Fibroblast of pulmonary artery (primary cell): ENCODE measurements at regions not wholly inside any gene's neighbourhood (a gene's known extent, or its start where the extent isn't known, plus 50 kb on each side); places are given as distances from the start of the nearest gene placed in this dataset.
"Not testable (repeated sequence)": the region's sequence is repeated elsewhere in the genome, so short reads cannot be mapped to it uniquely, and the experiment has no call there.

Experiments
- DNase-seq: peaks from one replicate; pipeline ENCODE4 v3.0.0-alpha.2; 2010; ENCODE audit warnings: low read depth
- H3K4me3 ChIP-seq: replicated peaks from 2 replicates; pipeline ENCODE4 v1.5.1; 2011; ENCODE audit warnings: low read depth, mild to moderate bottlenecking, control low read depth, low read length, moderate library complexity
- TF ChIP-seq, protein P1 (sequence below): IDR thresholded peaks from 2 replicates; pipeline ENCODE4 v1.5.1; 2011; ENCODE audit warnings: mild to moderate bottlenecking, control low read depth, low read length, inconsistent platforms; ENCODE audit errors: missing control alignments

DNA sequence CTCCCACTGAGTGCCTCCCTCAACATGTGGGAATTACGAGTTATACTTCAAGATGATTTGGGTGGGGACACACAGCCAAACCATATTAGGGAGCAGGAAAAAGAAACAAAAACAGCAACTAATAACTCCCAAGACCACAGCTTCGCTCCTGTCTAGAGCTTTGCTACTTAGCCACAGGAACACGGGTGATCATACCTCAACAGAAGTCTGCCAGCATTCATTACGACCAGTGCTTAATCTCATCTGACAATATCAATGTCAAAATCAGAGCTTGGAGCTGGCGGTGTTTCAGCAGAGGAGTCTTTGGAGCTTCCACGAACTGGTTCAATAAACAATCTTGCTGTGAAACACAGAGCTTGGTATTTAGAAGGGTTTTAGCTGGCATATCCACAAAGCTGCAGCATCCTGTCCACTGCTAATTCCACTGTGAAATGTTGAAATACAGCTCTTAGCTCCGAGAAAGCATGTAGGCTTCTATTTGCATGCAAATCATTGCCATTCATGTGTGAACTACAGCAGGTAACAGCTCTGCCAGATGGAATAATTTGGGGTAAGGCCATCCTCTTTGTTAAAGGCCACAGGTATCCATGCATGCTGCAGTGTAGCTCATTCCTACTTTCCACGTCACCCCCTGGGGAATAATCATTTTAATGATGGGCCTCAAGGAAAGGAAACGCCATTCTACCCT lies 128.4 kb upstream of the GOT2 start:
- TF ChIP-seq, protein P1, sequence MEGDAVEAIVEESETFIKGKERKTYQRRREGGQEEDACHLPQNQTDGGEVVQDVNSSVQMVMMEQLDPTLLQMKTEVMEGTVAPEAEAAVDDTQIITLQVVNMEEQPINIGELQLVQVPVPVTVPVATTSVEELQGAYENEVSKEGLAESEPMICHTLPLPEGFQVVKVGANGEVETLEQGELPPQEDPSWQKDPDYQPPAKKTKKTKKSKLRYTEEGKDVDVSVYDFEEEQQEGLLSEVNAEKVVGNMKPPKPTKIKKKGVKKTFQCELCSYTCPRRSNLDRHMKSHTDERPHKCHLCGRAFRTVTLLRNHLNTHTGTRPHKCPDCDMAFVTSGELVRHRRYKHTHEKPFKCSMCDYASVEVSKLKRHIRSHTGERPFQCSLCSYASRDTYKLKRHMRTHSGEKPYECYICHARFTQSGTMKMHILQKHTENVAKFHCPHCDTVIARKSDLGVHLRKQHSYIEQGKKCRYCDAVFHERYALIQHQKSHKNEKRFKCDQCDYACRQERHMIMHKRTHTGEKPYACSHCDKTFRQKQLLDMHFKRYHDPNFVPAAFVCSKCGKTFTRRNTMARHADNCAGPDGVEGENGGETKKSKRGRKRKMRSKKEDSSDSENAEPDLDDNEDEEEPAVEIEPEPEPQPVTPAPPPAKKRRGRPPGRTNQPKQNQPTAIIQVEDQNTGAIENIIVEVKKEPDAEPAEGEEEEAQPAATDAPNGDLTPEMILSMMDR, result no peak
- no peak overlapping the region for H3K4me3 ChIP-seq
- no peak for DNase-seq

DNA sequence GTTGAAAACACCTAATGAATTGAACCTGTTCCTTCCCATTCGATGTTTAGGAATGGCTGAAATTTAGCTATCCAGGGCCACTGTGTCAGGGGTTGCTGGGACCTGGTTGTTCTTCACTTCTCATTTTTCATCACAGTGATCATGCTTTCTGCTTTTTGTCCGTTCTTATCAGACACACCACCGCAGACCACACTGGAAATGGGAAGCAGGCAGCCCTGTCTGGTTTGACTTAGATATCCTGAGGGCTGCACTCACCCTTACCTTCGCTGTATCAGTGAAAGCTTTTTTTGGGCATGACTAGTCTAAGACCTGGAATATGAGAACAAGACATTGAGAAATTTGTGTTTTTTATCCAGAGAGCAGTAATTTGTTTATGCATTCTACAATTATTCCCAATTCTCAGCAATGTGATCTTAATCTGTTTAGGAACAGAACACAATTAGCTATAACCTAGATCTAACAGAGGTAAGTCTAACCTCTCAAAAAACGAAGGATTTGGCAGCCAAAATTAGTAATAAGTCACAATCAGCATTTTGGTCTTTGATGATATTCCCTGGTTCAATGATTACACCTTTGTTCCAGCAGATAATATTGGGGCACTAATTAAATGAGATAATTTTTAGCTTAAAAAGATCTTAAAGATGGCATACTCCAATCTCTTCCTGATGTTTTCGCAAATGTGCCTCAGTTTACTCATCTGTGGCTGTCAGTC lies 126.0 kb upstream of the GOT2 start:
- no peak for DNase-seq
- H3K4me3 ChIP-seq, result no peak overlapping the region
- TF ChIP-seq, protein P1, result no peak

DNA sequence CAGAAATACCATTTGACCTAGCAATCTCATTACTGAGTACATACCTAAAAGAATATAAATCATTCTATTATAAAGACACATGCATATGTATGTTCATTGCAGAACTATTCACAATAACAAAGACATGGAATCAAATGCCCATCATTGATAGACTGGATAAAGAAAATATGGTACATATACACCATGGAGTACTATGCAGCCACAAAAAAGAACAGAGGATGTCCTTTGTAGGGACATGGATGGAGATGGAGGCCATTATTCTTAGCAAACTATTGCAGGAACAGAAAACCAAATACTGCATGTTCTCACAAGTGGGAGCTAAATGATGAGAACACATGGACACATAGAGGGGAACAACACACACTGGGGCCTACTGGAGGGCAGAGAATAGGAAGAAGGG lies 124.5 kb upstream of the GOT2 start:
- not testable (repeated sequence) for DNase-seq, H3K4me3 ChIP-seq

DNA sequence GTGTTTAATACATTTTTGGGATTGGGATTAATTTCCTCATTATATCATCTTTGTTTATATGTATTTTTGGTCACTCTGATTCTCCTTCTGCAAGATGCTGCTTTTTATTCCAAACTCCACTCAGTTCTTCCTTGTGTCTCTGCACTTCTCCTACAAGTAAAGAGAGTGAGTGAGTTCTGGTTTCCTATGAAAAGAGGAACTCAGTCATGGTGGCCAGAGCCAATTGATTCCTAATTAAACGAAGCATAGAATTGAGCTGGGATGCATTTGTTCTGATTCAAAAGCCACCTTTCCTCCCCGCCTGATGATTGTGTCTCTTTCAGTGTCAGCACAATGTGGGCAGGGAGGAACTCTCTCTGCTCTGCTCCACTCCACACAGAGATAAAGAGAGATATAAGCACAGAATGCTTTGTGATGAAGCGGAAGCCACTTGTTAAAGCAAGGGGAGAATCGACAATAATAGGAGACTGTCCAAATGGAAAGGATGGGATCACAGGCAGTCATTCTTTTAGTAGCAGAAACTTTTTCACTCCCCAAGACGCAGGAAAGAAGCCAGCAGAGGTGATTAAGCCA lies 121.3 kb upstream of the GOT2 start:
- no peak overlapping the region for H3K4me3 ChIP-seq
- DNase-seq, result no peak
- TF ChIP-seq, protein P1, result no peak

DNA sequence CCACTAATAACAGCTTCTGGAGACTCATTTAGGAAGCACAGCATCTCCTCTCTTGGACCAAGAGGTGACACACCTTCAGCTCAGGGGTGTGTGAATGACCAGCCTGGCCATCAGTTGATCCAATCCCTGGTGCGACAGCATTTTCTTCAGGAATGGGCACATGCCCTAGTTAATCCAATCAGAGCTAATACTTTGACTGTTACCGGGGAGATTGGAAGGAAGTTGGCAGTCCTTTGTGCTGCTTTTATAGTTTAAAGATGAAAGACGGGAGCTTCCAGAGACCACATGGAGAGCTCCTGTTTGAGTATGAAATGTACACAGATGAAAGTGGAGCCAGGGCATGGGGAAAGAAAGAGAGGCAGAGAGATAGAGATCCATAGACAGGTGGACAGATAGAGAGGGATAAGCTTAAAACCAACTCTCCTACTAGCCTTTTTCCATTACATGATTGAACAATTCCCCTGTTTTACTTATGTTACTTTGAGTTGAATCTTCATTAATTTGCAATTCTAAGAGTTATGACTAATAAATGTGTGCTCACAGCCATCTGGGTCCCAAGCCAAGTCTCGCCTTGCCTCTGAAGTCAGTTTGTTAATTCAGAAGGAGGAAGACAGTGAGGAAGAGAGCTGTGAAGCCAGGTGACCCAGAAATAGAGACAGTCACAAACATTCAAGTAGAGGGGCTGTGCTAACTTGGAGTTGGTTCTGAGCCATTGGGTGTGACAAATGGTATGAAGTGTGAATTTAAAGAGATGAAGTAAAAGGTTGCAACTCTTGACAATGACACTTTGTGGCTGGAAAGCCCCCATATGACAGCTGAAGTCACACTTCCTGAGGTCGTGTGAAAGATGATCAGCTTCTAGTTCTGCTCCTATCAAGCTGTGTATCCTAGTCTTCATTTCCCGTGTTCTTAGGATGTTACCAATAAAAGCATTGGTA lies 120.0 kb upstream of the GOT2 start:
- no peak for DNase-seq
- no peak overlapping the region for H3K4me3 ChIP-seq
- TF ChIP-seq, protein P1, result no peak

DNA sequence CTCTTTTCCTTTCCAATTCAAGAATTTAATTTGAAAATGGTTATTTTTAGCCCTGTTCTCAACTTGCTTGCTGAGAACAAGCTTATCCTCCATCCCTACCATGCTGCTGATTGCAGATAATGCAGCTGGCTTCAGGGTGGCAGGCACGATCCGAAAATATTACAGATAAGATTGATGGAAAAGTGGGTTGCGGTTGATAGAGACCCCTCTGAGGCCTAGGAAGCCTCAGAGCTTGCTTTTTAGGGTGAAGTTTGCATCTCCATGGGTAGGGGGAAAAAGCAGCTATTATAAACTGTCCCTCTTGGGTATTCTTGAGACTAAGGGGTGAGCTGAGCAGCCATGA lies 116.5 kb upstream of the GOT2 start:
- H3K4me3 ChIP-seq, result no peak overlapping the region
- no peak for DNase-seq
- TF ChIP-seq, protein P1, result no peak
